GM21528 (cell line): ENCODE measurements at regions not wholly inside any gene's neighbourhood (a gene's known extent, or its start where the extent isn't known, plus 50 kb on each side); places are given as distances from the start of the nearest gene placed in this dataset.

Experiments
- ATAC-seq: cut with Tn5 transposase; IDR thresholded peaks from one replicate; pipeline ENCODE4 v1.9.1; 2021; ENCODE audit warnings: mild to moderate bottlenecking, moderate library complexity; ENCODE audit not compliant: unreplicated experiment, low FRiP score

DNA sequence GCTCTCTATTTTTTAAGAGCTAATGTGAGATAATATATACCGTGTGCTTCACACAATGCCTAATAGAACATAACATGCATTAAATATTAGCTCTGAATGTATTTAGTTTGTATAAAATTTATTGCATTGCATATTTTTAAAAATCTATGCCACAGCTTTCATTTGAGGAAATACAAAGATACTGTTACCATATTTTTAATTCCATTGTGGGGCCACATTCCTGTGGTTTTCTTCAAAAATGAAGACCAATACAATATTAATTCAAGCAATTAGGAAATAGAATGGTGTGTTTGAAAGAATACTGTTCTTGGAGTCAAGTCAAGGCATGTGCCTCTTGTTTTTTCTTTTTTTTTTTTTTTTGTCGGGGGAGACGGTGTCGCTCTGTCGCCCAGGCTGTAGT is 95.4 kb upstream of the CADPS start:
- no peak for ATAC-seq

- ATAC-seq = no peak
Observed at GRCh38 chr3:62975566-62975965, 100.3 kb upstream of the CADPS start.

DNA sequence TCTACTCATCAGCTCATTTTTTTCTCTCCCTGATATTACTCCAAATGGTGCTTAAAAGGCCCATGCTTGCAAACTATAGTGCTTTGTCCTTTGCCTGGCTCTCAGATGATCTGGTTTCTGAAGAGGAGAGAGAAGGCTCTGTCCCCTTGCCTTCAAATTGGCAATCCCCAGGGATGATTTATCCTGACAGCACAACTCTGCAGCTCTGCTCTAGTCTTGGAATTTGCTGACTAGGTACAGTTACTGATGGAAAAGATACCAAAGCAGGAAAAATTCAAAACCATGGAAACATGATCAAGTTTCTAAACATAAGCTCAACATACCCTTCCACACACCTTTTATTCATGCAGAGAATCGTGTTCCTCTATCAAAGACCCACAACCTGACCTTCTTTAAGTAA is 106.7 kb upstream of the CADPS start:
- ATAC-seq = no peak

- ATAC-seq = no peak
Observed at GRCh38 chr3:62982795-62983455, 107.7 kb upstream of the CADPS start.

DNA sequence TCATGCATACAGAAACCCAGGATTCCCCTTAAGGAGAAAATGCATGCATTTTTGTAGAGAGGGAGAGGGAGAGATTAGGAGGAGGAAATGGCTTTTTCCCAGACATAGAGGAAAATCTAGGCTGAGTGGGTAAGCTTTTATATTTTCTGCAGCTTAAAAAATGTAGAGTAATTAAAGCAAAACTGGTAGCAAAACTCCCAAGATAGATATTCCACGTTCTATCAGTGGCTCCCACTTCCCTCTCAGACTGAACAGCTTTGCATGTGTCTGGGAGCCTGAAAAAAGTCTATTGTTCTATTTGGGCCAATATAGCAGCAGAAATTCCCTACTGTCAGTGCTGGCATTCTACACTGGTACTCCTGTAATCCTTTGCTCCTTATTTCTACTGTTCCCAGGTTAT is 110.8 kb upstream of the CADPS start:
- no peak for ATAC-seq

DNA sequence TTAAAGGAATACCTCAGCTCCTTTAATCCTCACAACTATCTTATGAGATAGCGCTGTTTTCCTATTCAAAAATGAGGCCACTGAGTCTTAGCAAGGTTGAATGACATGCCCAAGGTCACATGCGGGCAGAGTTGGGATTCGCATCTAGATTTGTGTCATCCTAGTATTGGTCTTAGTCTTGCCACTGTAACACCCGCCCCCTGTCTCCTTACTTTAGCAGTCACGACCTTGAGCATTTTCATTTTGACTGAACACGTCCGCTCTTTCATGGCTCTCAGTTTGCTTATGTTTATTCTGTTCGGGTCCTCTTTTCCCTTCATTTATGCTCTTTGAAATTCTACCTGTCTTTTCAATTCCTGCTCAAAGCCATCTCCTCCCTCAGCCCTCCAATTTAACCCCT is 112.5 kb upstream of the CADPS start:
- ATAC-seq = no peak

- no peak for ATAC-seq
Observed at GRCh38 chr3:62990704-62991413, 115.6 kb upstream of the CADPS start.

DNA sequence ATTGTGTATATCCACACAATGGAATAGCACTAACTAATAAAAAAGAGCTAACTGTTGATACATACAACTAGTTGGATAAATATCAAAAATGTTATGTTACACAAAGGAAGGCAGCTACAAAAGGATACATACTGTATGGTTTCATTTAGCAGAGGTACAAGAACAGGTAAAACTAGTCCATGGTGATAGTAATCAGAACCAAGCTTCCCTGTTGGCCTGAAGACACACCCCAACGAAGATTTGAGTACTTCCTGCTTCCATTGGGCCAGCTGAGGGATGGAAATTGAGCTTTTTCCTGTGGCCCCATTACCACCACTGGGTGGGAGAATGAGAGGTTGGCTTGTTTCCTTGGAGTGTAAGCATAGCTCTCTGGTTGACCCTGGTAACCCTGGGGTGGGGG is 117.3 kb upstream of the CADPS start:
- ATAC-seq = no peak

DNA sequence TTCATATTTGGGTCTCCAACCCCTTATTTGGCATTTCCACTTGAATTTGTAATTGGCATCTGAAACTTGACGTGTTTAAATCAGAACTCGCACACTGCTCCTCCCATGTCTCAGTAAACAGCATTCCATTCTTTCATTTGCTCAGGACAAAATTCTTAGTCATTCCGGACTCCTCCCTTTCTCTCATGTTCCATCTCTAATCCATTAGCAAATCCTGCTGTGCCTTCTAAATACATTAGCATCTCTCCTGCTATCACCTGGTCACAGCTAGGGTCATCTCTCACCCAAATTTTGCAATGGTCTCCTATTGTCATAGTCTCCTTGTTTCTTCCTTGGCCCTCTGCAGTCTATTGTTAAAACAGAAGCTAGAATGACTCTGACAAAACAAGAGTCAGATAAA is 119.9 kb upstream of the CADPS start:
- ATAC-seq = no peak

DNA sequence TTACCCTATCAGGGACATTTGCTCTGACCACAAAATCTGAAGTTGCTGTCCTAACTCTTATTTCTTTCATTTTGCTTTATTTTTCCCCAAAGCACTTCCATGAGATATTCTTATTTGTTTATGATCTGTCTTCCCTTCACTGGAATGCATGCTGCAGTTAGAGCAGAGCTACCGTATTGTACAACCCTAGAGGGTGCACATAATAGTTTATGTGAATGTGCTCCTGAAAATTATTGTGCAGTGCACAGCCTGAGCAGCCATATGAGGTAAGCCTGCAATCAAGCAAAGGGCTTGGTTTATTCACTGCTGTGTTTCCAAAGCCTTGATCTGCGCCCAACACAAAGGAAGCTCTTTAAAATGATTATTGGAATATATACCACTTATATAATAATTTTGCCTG is 120.3 kb upstream of the CADPS start:
- no peak for ATAC-seq

- ATAC-seq = no peak
Observed at GRCh38 chr3:62997369-62997768, 122.2 kb upstream of the CADPS start.

DNA sequence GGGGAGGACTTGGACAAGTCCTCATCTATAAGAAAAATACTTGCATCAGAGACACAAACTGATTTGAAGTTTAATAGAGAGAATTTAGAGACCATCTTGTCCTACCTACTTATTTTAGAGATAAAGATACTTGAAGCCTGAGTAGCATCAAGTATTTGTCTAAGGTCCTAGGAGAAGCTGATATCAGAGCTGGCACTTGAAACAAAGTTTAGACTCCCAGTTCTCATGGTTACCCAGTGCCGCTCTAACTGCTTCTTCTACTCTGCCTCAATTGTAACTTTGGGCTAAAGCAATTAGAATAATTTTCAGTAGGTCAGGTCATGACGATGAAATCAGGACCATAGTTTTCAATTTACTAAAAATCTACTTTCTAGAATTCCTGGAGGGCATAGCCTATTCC is 123.9 kb upstream of the CADPS start:
- no peak for ATAC-seq

- no peak for ATAC-seq
Observed at GRCh38 chr3:62999791-63000190, 124.6 kb upstream of the CADPS start.

DNA sequence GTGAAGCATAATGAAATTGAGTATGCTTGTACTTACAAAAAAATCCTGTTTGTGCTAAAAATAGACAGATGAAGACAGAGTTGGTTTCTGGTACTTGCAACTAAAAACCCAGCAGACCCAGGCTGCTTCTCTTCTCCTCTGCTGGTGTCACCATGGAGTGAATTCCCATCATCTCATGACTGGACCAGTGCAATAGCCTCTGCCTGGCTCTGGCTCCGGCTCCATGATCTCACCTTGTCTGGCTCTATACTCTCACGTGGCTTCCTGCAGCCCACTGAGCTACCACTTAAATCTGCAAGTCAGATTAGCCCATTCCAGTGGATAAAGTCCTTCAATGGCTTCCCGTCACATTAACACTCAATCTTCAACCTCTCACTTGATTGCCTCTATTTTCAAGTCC is 129.2 kb upstream of the CADPS start:
- no peak for ATAC-seq

GRCh38 chr3:63015614-63016309 is 140.5 kb upstream of the CADPS start:
- ATAC-seq = no peak

- no peak for ATAC-seq
Observed at GRCh38 chr3:63022114-63022513, 146.9 kb upstream of the CADPS start.

DNA sequence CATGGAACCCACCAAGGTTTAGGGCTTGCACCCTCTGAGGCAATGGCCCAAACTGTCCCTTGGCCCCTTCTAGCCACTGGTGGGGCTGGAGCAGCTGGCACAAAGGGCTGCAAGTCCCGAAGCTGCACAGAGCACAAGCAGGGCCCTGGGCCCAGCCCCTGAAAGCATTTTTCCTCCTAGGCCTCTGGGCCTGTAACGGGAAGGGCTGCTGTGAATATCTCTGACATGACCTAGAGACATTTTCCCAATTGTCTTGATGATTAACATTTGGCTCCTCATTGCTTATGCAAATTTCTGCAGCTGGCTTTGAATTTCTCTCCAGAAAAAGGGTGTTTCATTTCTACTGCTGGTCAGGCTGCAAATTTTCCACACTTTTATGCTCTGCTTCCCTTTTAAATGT is 151.5 kb upstream of the CADPS start:
- no peak for ATAC-seq

GRCh38 chr3:63029326-63029725 is 154.1 kb upstream of the CADPS start:
- ATAC-seq = no peak

DNA sequence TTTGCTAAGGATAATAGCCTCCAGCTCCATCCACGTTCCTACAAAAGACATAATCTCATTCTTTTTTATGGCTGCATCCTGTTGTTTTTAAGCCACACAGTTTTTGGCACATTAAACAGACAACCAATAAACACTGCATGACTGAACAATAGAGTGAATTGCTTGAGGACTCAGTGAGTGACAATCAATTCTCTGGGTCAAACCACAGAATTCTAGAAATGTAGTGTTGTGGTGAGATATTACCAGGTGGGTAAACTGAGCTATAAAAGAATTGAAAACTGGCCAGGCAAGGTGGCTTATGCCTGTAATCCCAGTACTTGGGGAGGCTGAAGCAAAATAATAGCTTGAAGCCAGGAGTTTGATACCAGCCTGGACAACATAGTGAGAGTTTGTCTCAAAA is 154.7 kb upstream of the CADPS start:
- ATAC-seq = no peak

- no peak for ATAC-seq
Observed at GRCh38 chr3:63030666-63031065, 155.4 kb upstream of the CADPS start.

- ATAC-seq = no peak
Observed at GRCh38 chr3:63032881-63033280, 157.7 kb upstream of the CADPS start.

DNA sequence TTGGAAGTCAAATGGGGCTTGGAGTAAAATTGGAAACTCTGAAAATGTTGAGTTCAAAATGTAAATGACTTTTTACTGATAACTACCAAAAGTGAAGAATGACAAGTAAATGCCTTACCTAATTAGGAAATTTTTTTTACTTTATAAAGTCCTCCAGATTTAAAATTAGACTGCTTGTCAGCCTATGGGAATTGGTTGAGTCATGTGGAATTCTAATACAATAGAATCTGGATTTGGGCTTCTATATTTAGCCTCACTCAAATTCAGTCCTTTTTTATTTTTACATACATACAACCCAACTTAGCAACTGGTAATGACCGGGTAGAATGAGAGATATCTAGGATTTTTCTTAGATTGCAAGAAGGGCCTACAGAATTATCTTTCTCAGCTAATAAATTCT is 158.9 kb upstream of the CADPS start:
- no peak for ATAC-seq
